ENCODE measurements at regions not wholly inside any gene's neighbourhood (a gene's known extent, or its start where the extent isn't known, plus 50 kb on each side); places are given as distances from the start of the nearest gene placed in this dataset.

GRCh38 chr22:46078241-46079092 lies 71.9 kb upstream of the PPARA start:
- DNase-seq (ENCODE audit: low read depth, low spot score), result peak; percentile 95

GRCh38 chr22:46079093-46079860 lies 71.0 kb upstream of the PPARA start:
- DNase-seq (ENCODE audit: low read depth, low spot score), result no peak

- peak; percentile 94 for DNase-seq (ENCODE audit: low read depth, low spot score)
Measured at GRCh38 chr22:46079861-46080821, 70.2 kb upstream of the PPARA start.

- DNase-seq (ENCODE audit: low read depth, low spot score), result peak; percentile 53
Measured at GRCh38 chr22:46081036-46081830, 69.1 kb upstream of the PPARA start.

- peak; percentile 64 for DNase-seq (ENCODE audit: low read depth, low spot score)
Measured at GRCh38 chr22:46081831-46082210, 68.5 kb upstream of the PPARA start.

- DNase-seq (ENCODE audit: low read depth, low spot score), result no peak
Measured at GRCh38 chr22:46082633-46083032, 67.7 kb upstream of the PPARA start.

- DNase-seq (ENCODE audit: low read depth, low spot score), result peak; percentile 36
Measured at GRCh38 chr22:46083383-46084350, 66.7 kb upstream of the PPARA start.

GRCh38 chr22:46084376-46084775 lies 66.0 kb upstream of the PPARA start:
- no peak for DNase-seq (ENCODE audit: low read depth, low spot score)

GRCh38 chr22:46084943-46085827 lies 65.1 kb upstream of the PPARA start:
- peak; percentile 72 for DNase-seq (ENCODE audit: low read depth, low spot score)

- peak; percentile 60 for DNase-seq (ENCODE audit: low read depth, low spot score)
Measured at GRCh38 chr22:46085828-46086576, 64.3 kb upstream of the PPARA start.

- DNase-seq (ENCODE audit: low read depth, low spot score), result peak; percentile 35
Measured at GRCh38 chr22:46086577-46087335, 63.6 kb upstream of the PPARA start.

GRCh38 chr22:46087336-46087690 lies 63.0 kb upstream of the PPARA start:
- DNase-seq (ENCODE audit: low read depth, low spot score), result no peak

GRCh38 chr22:46087816-46088277 lies 62.5 kb upstream of the PPARA start:
- peak; percentile 90 for DNase-seq (ENCODE audit: low read depth, low spot score)

- DNase-seq (ENCODE audit: low read depth, low spot score), result peak; percentile 63
Measured at GRCh38 chr22:46088541-46089311, 61.6 kb upstream of the PPARA start.

- no peak for DNase-seq (ENCODE audit: low read depth, low spot score)
Measured at GRCh38 chr22:46089426-46090035, 60.8 kb upstream of the PPARA start.

GRCh38 chr22:46090036-46090591 lies 60.2 kb upstream of the PPARA start:
- peak; percentile 30 for DNase-seq (ENCODE audit: low read depth, low spot score)

All from astrocyte of the hippocampus (primary cell).